Hepatocyte (in vitro differentiated cells): ENCODE measurements at regions not wholly inside any gene's neighbourhood (a gene's known extent, or its start where the extent isn't known, plus 50 kb on each side); places are given as distances from the start of the nearest gene placed in this dataset.
A peak's percentile ranks its signal among the peaks of the same experiment; 100 is the strongest.

Experiments
- DNase-seq: peaks from one replicate; pipeline ENCODE4 v3.0.0-alpha.2; 2016; ENCODE audit warnings: low spot score
- H2AFZ ChIP-seq: fragments of 200-600 bp; sonication (generic); 2 replicates; pipeline ENCODE4 v1.6.0; 2016; ENCODE audit warnings: antibody characterized with exemption, mild to moderate bottlenecking
- H3K27ac ChIP-seq: fragments of 200-600 bp; sonication (generic); 2 replicates; pipeline ENCODE4 v1.5.1; 2016; ENCODE audit warnings: mild to moderate bottlenecking
- H3K27me3 ChIP-seq: fragments of 200-600 bp; sonication (generic); 2 replicates; pipeline ENCODE4 v1.6.1; 2016
- H3K36me3 ChIP-seq: fragments of 200-600 bp; sonication (generic); replicated peaks from 2 replicates; pipeline ENCODE4 v1.5.1; 2016; ENCODE audit warnings: low read depth; ENCODE audit not compliant: insufficient read depth
- H3K4me1 ChIP-seq: fragments of 200-600 bp; sonication (generic); 2 replicates; pipeline ENCODE4 v1.5.1; 2016; ENCODE audit warnings: mild to moderate bottlenecking, moderate library complexity; ENCODE audit not compliant: insufficient read depth
- H3K4me2 ChIP-seq: fragments of 200-600 bp; sonication (generic); 2 replicates; pipeline ENCODE4 v1.6.0; 2016
- H3K4me3 ChIP-seq: fragments of 200-600 bp; sonication (generic); 2 replicates; pipeline ENCODE4 v1.5.1; 2016; ENCODE audit warnings: mild to moderate bottlenecking
- H3K79me2 ChIP-seq: fragments of 200-600 bp; sonication (generic); 2 replicates; pipeline ENCODE4 v1.6.0; 2017; ENCODE audit warnings: mild to moderate bottlenecking
- H3K9me2 ChIP-seq: fragments of 200-600 bp; sonication (generic); replicated peaks from 2 replicates; pipeline ENCODE4 v1.6.0; 2017; ENCODE audit warnings: mild to moderate bottlenecking; ENCODE audit not compliant: insufficient read depth
- H3K9me3 ChIP-seq: fragments of 200-600 bp; sonication (generic); 2 replicates; pipeline ENCODE4 v1.5.1; 2016; ENCODE audit warnings: low read depth, mild to moderate bottlenecking
- H4K20me1 ChIP-seq: fragments of 200-600 bp; sonication (generic); 2 replicates; pipeline ENCODE4 v1.6.0; 2016; ENCODE audit warnings: mild to moderate bottlenecking; ENCODE audit not compliant: insufficient read depth, poor library complexity, severe bottlenecking
- EZH2 ChIP-seq: fragments of 200-600 bp; sonication (generic); IDR thresholded peaks from 2 replicates; pipeline ENCODE4 v1.6.1; 2016; ENCODE audit warnings: antibody characterized with exemption, mild to moderate bottlenecking, borderline replicate concordance
- EZH2phosphoT487 ChIP-seq: fragments of 200-600 bp; sonication (generic); IDR thresholded peaks from one replicate; pipeline ENCODE4 v1.6.1; 2018; ENCODE audit warnings: antibody characterized with exemption, mild to moderate bottlenecking, low read depth, moderate library complexity; ENCODE audit not compliant: unreplicated experiment, severe bottlenecking
- WGBS: methylation state at CpG from one replicate; pipeline ENCODE4 v1.1.6; 2016; ENCODE audit warnings: low lambda C conversion rate; ENCODE audit errors: missing lambda C conversion rate; 5-methylcytosine and 5-hydroxymethylcytosine counted together
- TF ChIP-seq, protein P1 (sequence below): fragments of 200-600 bp; sonication (generic); IDR thresholded peaks from 2 replicates; pipeline ENCODE4 v1.5.1; 2016; ENCODE audit warnings: antibody characterized with exemption, mild to moderate bottlenecking; ENCODE audit not compliant: poor library complexity

DNA sequence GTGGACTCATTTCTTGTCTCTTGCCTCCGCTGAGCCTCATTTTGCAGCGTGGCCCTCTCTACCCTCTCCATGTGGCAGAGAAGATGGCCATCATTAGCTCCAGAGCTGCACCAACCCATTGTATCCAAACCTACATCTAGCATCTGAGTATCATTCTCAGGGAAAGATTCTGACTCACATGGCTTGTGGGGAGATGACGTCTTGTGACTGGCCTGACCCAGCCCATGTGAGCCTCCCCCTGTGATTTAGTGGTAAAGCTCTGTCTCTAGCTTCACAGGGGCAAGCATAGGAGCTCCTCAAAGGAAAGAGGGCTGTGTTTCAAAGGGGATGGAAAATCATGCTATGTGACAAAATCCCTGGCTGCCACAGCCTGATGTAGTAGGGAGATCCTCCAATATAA is 87.4 kb upstream of the RBMS1 start:
- no peak overlapping the region for H3K4me2 ChIP-seq
- WGBS = 94% methylated on average over 3 of the region's 3 CpGs
- H3K79me2 ChIP-seq = no peaks in the 10 kb centered on the region
- no peaks in the 10 kb centered on the region for H3K27me3 ChIP-seq
- no peaks in the 10 kb centered on the region for H4K20me1 ChIP-seq
- H3K9me3 ChIP-seq = no peaks in the 10 kb centered on the region
- H3K4me1 ChIP-seq = peaks cover 20% of the 10 kb centered on the region
- H3K4me3 ChIP-seq = no peak overlapping the region
- no peaks in the 10 kb centered on the region for H3K9me2 ChIP-seq
- no peaks in the 10 kb centered on the region for H3K36me3 ChIP-seq
- no peak for DNase-seq
- no peak overlapping the region for H3K27ac ChIP-seq
- TF ChIP-seq EZH2 (no peak), EZH2phosphoT487 (no peak)
- TF ChIP-seq, protein P1, sequence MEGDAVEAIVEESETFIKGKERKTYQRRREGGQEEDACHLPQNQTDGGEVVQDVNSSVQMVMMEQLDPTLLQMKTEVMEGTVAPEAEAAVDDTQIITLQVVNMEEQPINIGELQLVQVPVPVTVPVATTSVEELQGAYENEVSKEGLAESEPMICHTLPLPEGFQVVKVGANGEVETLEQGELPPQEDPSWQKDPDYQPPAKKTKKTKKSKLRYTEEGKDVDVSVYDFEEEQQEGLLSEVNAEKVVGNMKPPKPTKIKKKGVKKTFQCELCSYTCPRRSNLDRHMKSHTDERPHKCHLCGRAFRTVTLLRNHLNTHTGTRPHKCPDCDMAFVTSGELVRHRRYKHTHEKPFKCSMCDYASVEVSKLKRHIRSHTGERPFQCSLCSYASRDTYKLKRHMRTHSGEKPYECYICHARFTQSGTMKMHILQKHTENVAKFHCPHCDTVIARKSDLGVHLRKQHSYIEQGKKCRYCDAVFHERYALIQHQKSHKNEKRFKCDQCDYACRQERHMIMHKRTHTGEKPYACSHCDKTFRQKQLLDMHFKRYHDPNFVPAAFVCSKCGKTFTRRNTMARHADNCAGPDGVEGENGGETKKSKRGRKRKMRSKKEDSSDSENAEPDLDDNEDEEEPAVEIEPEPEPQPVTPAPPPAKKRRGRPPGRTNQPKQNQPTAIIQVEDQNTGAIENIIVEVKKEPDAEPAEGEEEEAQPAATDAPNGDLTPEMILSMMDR = no peak
- no peak overlapping the region for H2AFZ ChIP-seq

DNA sequence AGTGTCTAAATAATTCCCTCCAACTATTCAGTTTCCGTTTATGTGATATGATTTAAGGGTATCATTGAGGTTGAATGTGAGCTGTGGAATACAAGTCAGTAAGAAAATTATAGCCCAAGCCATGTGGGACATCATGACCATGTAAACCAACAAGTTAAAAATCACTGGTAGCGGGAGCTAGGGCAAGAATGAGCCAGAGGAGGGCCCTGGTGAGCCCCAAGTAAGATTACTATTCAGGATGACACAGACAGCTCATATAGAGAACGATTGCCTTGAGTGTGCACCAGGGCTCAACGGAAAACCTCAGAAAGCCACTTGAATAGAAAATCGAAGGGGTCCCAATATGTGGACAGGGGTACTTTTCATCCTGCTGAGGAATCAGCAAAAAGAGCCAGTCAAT is 87.8 kb upstream of the RBMS1 start:
- Histone ChIP-seq H3K27me3 (no peaks in the 10 kb centered on the region), H2AFZ (no peak overlapping the region), H3K27ac (no peak overlapping the region), H3K9me3 (no peaks in the 10 kb centered on the region), H3K36me3 (no peaks in the 10 kb centered on the region), H3K4me1 (peaks cover 20% of the 10 kb centered on the region), H4K20me1 (no peaks in the 10 kb centered on the region), H3K9me2 (no peaks in the 10 kb centered on the region), H3K4me3 (no peak overlapping the region), H3K79me2 (no peaks in the 10 kb centered on the region), H3K4me2 (no peak overlapping the region)
- TF ChIP-seq, protein P1 = no peak
- TF ChIP-seq EZH2phosphoT487 = no peak
- TF ChIP-seq EZH2 = no peak
- WGBS = 68% methylated on average over 5 of the region's 5 CpGs
- DNase-seq = no peak

DNA sequence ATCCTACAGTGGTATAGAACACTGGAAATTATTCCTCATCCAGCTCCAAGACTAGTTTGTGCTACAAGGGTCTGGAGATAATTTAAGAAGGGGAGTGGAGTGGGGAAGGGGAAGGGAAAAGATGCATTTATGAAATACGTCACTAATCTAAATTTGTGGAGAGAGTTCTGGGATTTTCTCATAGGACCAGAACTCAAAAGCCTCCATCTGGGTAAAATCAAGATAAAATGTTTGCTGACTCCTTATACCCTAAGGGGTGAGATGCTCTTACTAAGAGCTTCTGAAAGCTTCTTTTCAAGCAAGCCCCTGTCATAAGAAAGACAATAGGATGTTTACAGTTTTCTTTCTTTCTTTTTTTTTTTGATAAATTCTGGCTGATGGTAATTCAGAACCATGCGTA is 88.5 kb upstream of the RBMS1 start:
- H3K79me2 ChIP-seq = no peaks in the 10 kb centered on the region
- no peak overlapping the region for H2AFZ ChIP-seq
- no peak overlapping the region for H3K4me2 ChIP-seq
- WGBS = 56% methylated on average over 2 of the region's 2 CpGs
- no peaks in the 10 kb centered on the region for H4K20me1 ChIP-seq
- no peaks in the 10 kb centered on the region for H3K9me3 ChIP-seq
- no peak for TF ChIP-seq EZH2
- TF ChIP-seq EZH2phosphoT487 = no peak
- TF ChIP-seq, protein P1 = no peak
- peaks cover 20% of the 10 kb centered on the region for H3K4me1 ChIP-seq
- no peak overlapping the region for H3K4me3 ChIP-seq
- DNase-seq = no peak
- no peaks in the 10 kb centered on the region for H3K9me2 ChIP-seq
- no peaks in the 10 kb centered on the region for H3K36me3 ChIP-seq
- peak overlapping the region; percentile 67 for H3K27ac ChIP-seq
- no peaks in the 10 kb centered on the region for H3K27me3 ChIP-seq

- H3K27ac ChIP-seq = peak overlapping the region; percentile 67
- TF ChIP-seq EZH2phosphoT487 (no peak), EZH2 (no peak)
- TF ChIP-seq, protein P1 = no peak
- no peak overlapping the region for H3K4me3 ChIP-seq
- H3K9me2 ChIP-seq = no peaks in the 10 kb centered on the region
- H3K79me2 ChIP-seq = no peaks in the 10 kb centered on the region
- H3K4me2 ChIP-seq = peak overlapping the region; percentile 19
- 44% methylated on average over 3 of the region's 3 CpGs for WGBS
- no peaks in the 10 kb centered on the region for H3K36me3 ChIP-seq
- H3K27me3 ChIP-seq = no peaks in the 10 kb centered on the region
- H4K20me1 ChIP-seq = no peaks in the 10 kb centered on the region
- no peak overlapping the region for H2AFZ ChIP-seq
- H3K9me3 ChIP-seq = no peaks in the 10 kb centered on the region
- peak; percentile 30 for DNase-seq
- peaks cover 20% of the 10 kb centered on the region for H3K4me1 ChIP-seq
Measured at GRCh38 chr2:160582490-160583145, 89.0 kb upstream of the RBMS1 start.
